IMR-90 (cell line): ENCODE measurements at regions not wholly inside any gene's neighbourhood (a gene's known extent, or its start where the extent isn't known, plus 50 kb on each side); places are given as distances from the start of the nearest gene placed in this dataset.

Source experiments
- ATAC-seq: fragments of 200-7000 bp; cut with Tn5 transposase; 2 replicates; pipeline ENCODE4 v1.9.1; 2020; ENCODE audit warnings: low read depth, mild to moderate bottlenecking, moderate library complexity
- BruUV-seq: library from RNA; stranded (reverse); fragments of 400-500 nt; replicated peaks from 2 replicates; lab custom pipeline; 2021; lab: Mats Ljungman, UMichigan
- CTCF ChIA-PET: fragments of 300-600 bp; formaldehyde crosslinking; extraction: SDS; loops from one replicate; lab custom pipeline; 2021; ENCODE audit warnings: antibody characterized with exemption; lab: Yijun Ruan, JAX
- POLR2A ChIA-PET: fragments of 300-600 bp; sonication (Branson Sonifier 250); formaldehyde crosslinking; loops from one replicate; lab custom pipeline; 2022; ENCODE audit warnings: antibody characterized with exemption; ENCODE audit not compliant: unreplicated experiment; lab: Charles Lee
- DNase-seq: peaks from one replicate; pipeline ENCODE4 v3.0.0; 2013
- H2AFZ ChIP-seq: replicated peaks from 2 replicates; pipeline ENCODE3; 2013; ENCODE audit warnings: low read length, mild to moderate bottlenecking; ENCODE audit not compliant: poor library complexity
- H2AK5ac ChIP-seq: 2 replicates; pipeline ENCODE4 v1.6.1; 2013; ENCODE audit warnings: low read depth, low read length, inconsistent platforms
- H2AK9ac ChIP-seq: replicated peaks from 2 replicates; pipeline ENCODE3; 2013; ENCODE audit warnings: mild to moderate bottlenecking, low read depth, low read length, moderate library complexity; ENCODE audit not compliant: poor library complexity
- H2BK120ac ChIP-seq: 2 replicates; pipeline ENCODE4 v1.6.1; 2013; ENCODE audit warnings: low read depth, low read length, inconsistent platforms
- H2BK15ac ChIP-seq: 3 replicates; pipeline ENCODE4 v1.6.1; 2013; ENCODE audit warnings: low read depth, low read length, inconsistent platforms
- H2BK20ac ChIP-seq: 2 replicates; pipeline ENCODE4 v1.6.1; 2013; ENCODE audit warnings: low read depth, mild to moderate bottlenecking, inconsistent platforms, low read length, moderate library complexity
- H2BK5ac ChIP-seq: 2 replicates; pipeline ENCODE4 v1.6.1; 2013; ENCODE audit warnings: mild to moderate bottlenecking, low read depth, low read length, inconsistent platforms; ENCODE audit not compliant: poor library complexity, severe bottlenecking
- H3K14ac ChIP-seq: replicated peaks from 2 replicates; pipeline ENCODE4 v1.6.1; 2013; ENCODE audit warnings: low read depth, low read length, inconsistent platforms
- H3K18ac ChIP-seq: 2 replicates; pipeline ENCODE4 v1.6.1; 2013; ENCODE audit warnings: low read depth, low read length, control low read depth
- H3K23ac ChIP-seq: 2 replicates; pipeline ENCODE4 v1.6.1; 2013; ENCODE audit warnings: low read depth, low read length, inconsistent platforms
- H3K27ac ChIP-seq: 2 replicates; pipeline ENCODE4 v1.5.1; 2013; ENCODE audit warnings: mild to moderate bottlenecking, control low read depth, low read length; ENCODE audit not compliant: insufficient read depth
- H3K27me3 ChIP-seq: 2 replicates; pipeline ENCODE4 v1.6.1; 2013; ENCODE audit warnings: low read length; ENCODE audit not compliant: control insufficient read depth, insufficient read depth
- H3K36me3 ChIP-seq: 2 replicates; pipeline ENCODE4 v1.6.1; 2013; ENCODE audit warnings: low read length, mixed read lengths; ENCODE audit not compliant: control insufficient read depth, insufficient read depth
- H3K4ac ChIP-seq: 2 replicates; pipeline ENCODE4 v1.6.1; 2013; ENCODE audit warnings: low read depth, low read length, inconsistent platforms
- H3K4me1 ChIP-seq: 2 replicates; pipeline ENCODE4 v1.6.1; 2013; ENCODE audit warnings: low read length, mixed read lengths; ENCODE audit not compliant: control insufficient read depth, insufficient read depth
- H3K4me2 ChIP-seq: 2 replicates; pipeline ENCODE4 v1.6.1; 2013; ENCODE audit warnings: low read depth, mild to moderate bottlenecking, control low read depth, low read length, moderate library complexity
- H3K4me3 ChIP-seq: 2 replicates; pipeline ENCODE4 v1.5.1; 2013; ENCODE audit warnings: low read depth, mild to moderate bottlenecking, control low read depth, low read length, moderate library complexity; ENCODE audit not compliant: insufficient read depth
- H3K56ac ChIP-seq: 2 replicates; pipeline ENCODE4 v1.6.1; 2013; ENCODE audit warnings: low read length, inconsistent platforms; ENCODE audit not compliant: insufficient read depth; ENCODE audit errors: extremely low read depth
- H3K79me1 ChIP-seq, 2 experiments: 2 replicates each; pipeline ENCODE4 v1.6.1; 2013; ENCODE audit warnings: low read length in 2 of 2, inconsistent platforms in 1 of 2, low read depth in 1 of 2
- H3K9ac ChIP-seq: 2 replicates; pipeline ENCODE4 v1.6.1; 2013; ENCODE audit warnings: low read depth, low read length, control low read depth
- H3K9me1 ChIP-seq: 2 replicates; pipeline ENCODE4 v1.6.1; 2013; ENCODE audit warnings: low read length, inconsistent platforms; ENCODE audit not compliant: insufficient read depth
- H3K9me3 ChIP-seq: 2 replicates; pipeline ENCODE4 v1.6.1; 2013; ENCODE audit warnings: low read length; ENCODE audit not compliant: control insufficient read depth, insufficient read depth
- H4K20me1 ChIP-seq: 2 replicates; pipeline ENCODE4 v1.6.1; 2013; ENCODE audit warnings: low read length, inconsistent platforms; ENCODE audit not compliant: insufficient read depth
- H4K5ac ChIP-seq: 2 replicates; pipeline ENCODE4 v1.6.1; 2013; ENCODE audit warnings: mild to moderate bottlenecking, low read depth, low read length, control low read depth
- H4K8ac ChIP-seq, 2 experiments: 2 replicates each; pipeline ENCODE4 v1.6.1; 2013; ENCODE audit warnings: low read depth in 2 of 2, low read length in 2 of 2, control low read depth in 1 of 2, inconsistent platforms in 1 of 2
- H4K91ac ChIP-seq: 2 replicates; pipeline ENCODE4 v1.6.1; 2013; ENCODE audit warnings: low read depth, low read length, inconsistent platforms; ENCODE audit not compliant: insufficient read depth
- BHLHE40 ChIP-seq: fragments of 150-350 bp; IDR thresholded peaks from 2 replicates; pipeline ENCODE4 v1.6.1; 2016; ENCODE audit warnings: mild to moderate bottlenecking, low read depth, low read length
- FOS ChIP-seq: fragments of 150-350 bp; IDR thresholded peaks from 2 replicates; pipeline ENCODE4 v1.6.1; 2016; ENCODE audit warnings: low read depth, low read length
- MAFK ChIP-seq: IDR thresholded peaks from 2 replicates; pipeline ENCODE4 v1.6.1; 2012; ENCODE audit warnings: low read depth, low read length, improper control_type of control experiment
- MAZ ChIP-seq: IDR thresholded peaks from 2 replicates; pipeline ENCODE4 v1.6.1; 2012; ENCODE audit warnings: low read depth, mild to moderate bottlenecking, low read length, improper control_type of control experiment, moderate library complexity, borderline replicate concordance
- MXI1 ChIP-seq: IDR thresholded peaks from 2 replicates; pipeline ENCODE4 v1.6.1; 2012; ENCODE audit warnings: low read depth, mild to moderate bottlenecking, low read length, moderate library complexity, borderline replicate concordance
- NFE2L2 ChIP-seq: fragments of 150-350 bp; IDR thresholded peaks from 2 replicates; pipeline ENCODE4 v1.6.1; 2016; ENCODE audit warnings: low read depth, mild to moderate bottlenecking, low read length
- RCOR1 ChIP-seq: IDR thresholded peaks from 2 replicates; pipeline ENCODE4 v1.6.1; 2012; ENCODE audit warnings: mild to moderate bottlenecking, low read length, improper control_type of control experiment; ENCODE audit not compliant: insufficient replicate concordance
- RFX5 ChIP-seq: IDR thresholded peaks from 2 replicates; pipeline ENCODE4 v1.8.0; 2012; ENCODE audit warnings: low read depth, mild to moderate bottlenecking, low read length, moderate library complexity
- SMC3 ChIP-seq: fragments of 150-350 bp; IDR thresholded peaks from 2 replicates; pipeline ENCODE4 v1.6.1; 2016; ENCODE audit warnings: low read depth, mild to moderate bottlenecking, antibody characterized with exemption, low read length, moderate library complexity
- WGBS, 2 experiments: methylation state at CpG; one replicate each; pipeline versions ENCODE4 v1.1.5 to v1.1.7; 2013; ENCODE audit warnings: missing lambda C conversion rate in 2 of 2; ENCODE audit not compliant: insufficient read length in 1 of 2; ENCODE audit errors: extremely low coverage in 2 of 2; 5-methylcytosine and 5-hydroxymethylcytosine counted together
- dilution Hi-C: fragments of 300-500 bp; cut with HindIII; formaldehyde crosslinking; loops from one replicate; pipeline ENCODE4 v1.14.3; 2018; ENCODE audit warnings: low sequenced_read_pairs; ENCODE audit not compliant: unreplicated experiment
- in situ Hi-C: fragments of 300-500 bp; cut with MboI; formaldehyde crosslinking; loops from 3 replicates; pipeline ENCODE4 v1.14.3; 2019; ENCODE audit warnings: low sequenced_read_pairs, inconsistent platforms, mixed read lengths
- intact Hi-C: fragments of 100-400 bp; cut with micrococcal nuclease; formaldehyde crosslinking; loops from 2 replicates; pipeline ENCODE4 v1.10.0; 2022
- TF ChIP-seq, protein P1 (sequence below): fragments of 150-350 bp; IDR thresholded peaks from 2 replicates; pipeline ENCODE4 v1.6.1; 2016; ENCODE audit warnings: low read depth, mild to moderate bottlenecking, low read length, moderate library complexity, borderline replicate concordance

- H2AFZ ChIP-seq, result no peak overlapping the region
- no peak overlapping the region for H4K8ac ChIP-seq
- H3K79me1 ChIP-seq, result no peaks in the 10 kb centered on the region
- intact Hi-C loops (no loop called here), dilution Hi-C loops (no loop called here), in situ Hi-C loops (no loop called here)
- no peak overlapping the region for H2AK5ac ChIP-seq
- no peak overlapping the region for H3K4ac ChIP-seq
- H4K20me1 ChIP-seq, result no peaks in the 10 kb centered on the region
- H4K91ac ChIP-seq, result no peak overlapping the region
- H2BK15ac ChIP-seq, result no peak overlapping the region
- ATAC-seq, result no peak
- H2BK20ac ChIP-seq, result no peak overlapping the region
- H3K9me1 ChIP-seq, result no peaks in the 10 kb centered on the region
- no peak overlapping the region for H3K23ac ChIP-seq
- no peaks in the 10 kb centered on the region for H3K36me3 ChIP-seq
- H3K4me3 ChIP-seq, result no peak overlapping the region
- POLR2A ChIA-PET, result no interaction called here
- no peak overlapping the region for H2BK5ac ChIP-seq
- WGBS, 2 experiments, result 98% methylated on average over 4 of the region's 8 CpGs; no CpG with 5 or more reads in 1 of the 2 experiments
- H4K5ac ChIP-seq, result no peak overlapping the region
- no TSS peak for BruUV-seq
- CTCF ChIA-PET, result interaction anchor here (0.6 kb wide), 1 partner anchor 77 kb away, joined by 3 read pairs; no protein-coding TSS in a partner anchor
- no peak overlapping the region for H3K9ac ChIP-seq
- no peak for DNase-seq
- no peak overlapping the region for H3K18ac ChIP-seq
- no peaks in the 10 kb centered on the region for H3K9me3 ChIP-seq
- no peak overlapping the region for H3K4me2 ChIP-seq
- H2BK120ac ChIP-seq, result no peak overlapping the region
- no peak overlapping the region for H3K56ac ChIP-seq
- H3K27ac ChIP-seq, result no peak overlapping the region
- TF ChIP-seq FOS, result no peak
- TF ChIP-seq RCOR1, result no peak
- no peak for TF ChIP-seq SMC3
- TF ChIP-seq MAZ, result no peak
- no peak for TF ChIP-seq MAFK
- no peak for TF ChIP-seq MXI1
- no peak for TF ChIP-seq BHLHE40
- TF ChIP-seq, protein P1, sequence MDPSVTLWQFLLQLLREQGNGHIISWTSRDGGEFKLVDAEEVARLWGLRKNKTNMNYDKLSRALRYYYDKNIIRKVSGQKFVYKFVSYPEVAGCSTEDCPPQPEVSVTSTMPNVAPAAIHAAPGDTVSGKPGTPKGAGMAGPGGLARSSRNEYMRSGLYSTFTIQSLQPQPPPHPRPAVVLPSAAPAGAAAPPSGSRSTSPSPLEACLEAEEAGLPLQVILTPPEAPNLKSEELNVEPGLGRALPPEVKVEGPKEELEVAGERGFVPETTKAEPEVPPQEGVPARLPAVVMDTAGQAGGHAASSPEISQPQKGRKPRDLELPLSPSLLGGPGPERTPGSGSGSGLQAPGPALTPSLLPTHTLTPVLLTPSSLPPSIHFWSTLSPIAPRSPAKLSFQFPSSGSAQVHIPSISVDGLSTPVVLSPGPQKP, result no peak
- TF ChIP-seq RFX5, result no peak
- TF ChIP-seq NFE2L2, result no peak
- no peaks in the 10 kb centered on the region for H3K27me3 ChIP-seq
- H2AK9ac ChIP-seq, result no peak overlapping the region
- H3K14ac ChIP-seq, result no peak overlapping the region
- no peaks in the 10 kb centered on the region for H3K4me1 ChIP-seq
Observed at GRCh38 chr5:125036494-125036893, 290.1 kb upstream of the ZNF608 start.
